OCI-LY3 (cell line): ENCODE measurements at regions not wholly inside any gene's neighbourhood (a gene's known extent, or its start where the extent isn't known, plus 50 kb on each side); places are given as distances from the start of the nearest gene placed in this dataset.
"Not testable (repeated sequence)": the region's sequence is repeated elsewhere in the genome, so short reads cannot be mapped to it uniquely, and the experiment has no call there.

Experiments
- CTCF ChIP-seq: fragments of 200-600, 300-600 bp; sonication (generic); IDR thresholded peaks from 2 replicates; pipeline ENCODE4 v1.5.1; 2014; ENCODE audit warnings: antibody characterized with exemption, low read length, low read depth
- EZH2phosphoT487 ChIP-seq: fragments of 200-600 bp; shearing (Covaris generic); IDR thresholded peaks from 2 replicates; pipeline ENCODE4 v1.6.1; 2018; ENCODE audit warnings: antibody characterized with exemption, mixed run types, low read depth

- not testable (repeated sequence) for TF ChIP-seq CTCF, EZH2phosphoT487
Observed at GRCh38 chr4:187408447-187408846, 587.1 kb upstream of the ZFP42 start.
